HuH-7.5 (cell line): ENCODE measurements at regions not wholly inside any gene's neighbourhood (a gene's known extent, or its start where the extent isn't known, plus 50 kb on each side); places are given as distances from the start of the nearest gene placed in this dataset.
"Not testable (repeated sequence)": the region's sequence is repeated elsewhere in the genome, so short reads cannot be mapped to it uniquely, and the experiment has no call there.

Experiments used
- DNase-seq: peaks from one replicate; pipeline ENCODE4 v3.0.0; 2011; ENCODE audit warnings: low spot score

- no peak for DNase-seq
Observed at GRCh38 chr15:69601711-69602504, 149.3 kb downstream of the RPLP1 start.

- DNase-seq: no peak
Observed at GRCh38 chr15:69602921-69603320, 150.3 kb downstream of the RPLP1 start.

DNA sequence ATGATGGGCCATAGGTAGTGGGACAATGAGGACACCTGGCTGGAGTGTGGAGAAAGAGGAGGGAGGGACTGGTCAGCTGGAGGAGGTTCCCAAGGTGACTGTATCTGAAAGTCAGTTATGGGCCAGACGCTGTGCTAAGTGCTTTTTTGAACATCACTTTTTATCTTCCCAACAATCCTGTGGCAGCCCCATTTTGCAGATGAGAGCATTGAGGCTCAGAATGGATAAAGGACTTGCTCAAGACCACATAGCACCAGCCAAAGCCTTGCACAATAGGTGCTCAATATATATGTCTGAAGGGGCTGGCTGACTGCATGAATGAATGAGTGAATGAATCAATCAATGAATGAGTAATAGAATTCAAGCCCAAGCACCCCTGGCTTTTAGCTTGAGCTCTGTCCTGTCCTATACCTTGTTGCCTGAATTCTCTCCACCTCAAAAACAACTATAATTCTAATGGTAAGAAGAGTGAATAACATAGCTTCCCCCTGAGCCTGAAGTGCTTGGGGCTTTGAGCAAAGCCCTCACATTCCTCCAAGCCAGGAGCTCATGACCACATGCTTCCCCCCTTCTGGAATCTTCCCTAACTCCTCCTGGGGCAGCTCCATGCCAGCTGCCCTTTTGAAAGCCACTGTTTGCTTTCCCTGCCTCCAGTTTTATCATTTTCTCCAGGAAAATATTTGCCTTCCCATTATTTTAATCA, 150.9 kb downstream of the RPLP1 start:
- no peak for DNase-seq

GRCh38 chr15:69604072-69604411, 151.4 kb downstream of the RPLP1 start:
- no peak for DNase-seq

DNA sequence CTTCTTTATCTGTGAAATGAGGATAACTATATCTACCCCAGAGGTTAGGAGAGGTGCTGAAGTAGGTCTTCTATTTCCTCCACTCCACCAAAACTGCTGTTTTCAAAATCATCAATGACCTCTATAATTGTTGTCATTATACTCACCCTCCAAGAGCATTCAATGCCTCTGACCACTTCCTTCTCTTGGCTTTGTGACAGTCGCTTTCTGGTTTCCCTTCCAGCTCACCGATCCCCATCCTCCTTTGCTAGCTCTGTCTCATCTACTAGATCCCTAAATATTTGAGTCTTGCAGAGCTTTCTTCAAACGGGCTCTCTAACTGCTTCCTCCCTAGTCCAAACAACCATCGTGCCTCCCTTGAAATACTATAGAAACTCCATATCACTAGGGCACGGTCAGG, 153.5 kb downstream of the RPLP1 start:
- DNase-seq: no peak

- DNase-seq: no peak
Observed at GRCh38 chr15:69606921-69607500, 154.4 kb downstream of the RPLP1 start.

GRCh38 chr15:69608661-69609060, 156.0 kb downstream of the RPLP1 start:
- DNase-seq: no peak

- DNase-seq: no peak
Observed at GRCh38 chr15:69609176-69609575, 156.6 kb downstream of the RPLP1 start.

GRCh38 chr15:69609776-69610175, 157.2 kb downstream of the RPLP1 start:
- DNase-seq: no peak

- DNase-seq: no peak
Observed at GRCh38 chr15:69610277-69610676, 157.7 kb downstream of the RPLP1 start.

DNA sequence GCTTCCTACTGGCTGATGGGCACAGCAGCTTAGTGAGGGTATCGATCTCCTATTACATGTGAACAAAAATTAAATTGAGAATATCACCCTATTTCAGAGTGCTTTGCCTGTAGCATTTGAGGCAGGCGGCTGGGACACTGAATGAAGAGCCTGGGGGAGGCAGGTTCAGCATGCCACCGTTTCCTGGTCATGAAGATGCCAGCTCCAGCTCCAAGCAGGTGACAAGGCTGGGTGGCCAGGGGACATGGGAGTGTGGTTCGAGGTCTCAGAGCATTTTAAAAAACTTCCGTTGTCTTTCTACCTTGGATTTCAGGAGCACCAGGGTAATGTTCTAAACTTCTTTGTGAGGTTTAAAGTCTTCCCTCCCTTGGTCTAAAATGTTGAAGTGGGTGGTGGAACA, 158.2 kb downstream of the RPLP1 start:
- no peak for DNase-seq

- no peak for DNase-seq
Observed at GRCh38 chr15:69612112-69612511, 159.5 kb downstream of the RPLP1 start.

GRCh38 chr15:69613182-69613581, 160.6 kb downstream of the RPLP1 start:
- no peak for DNase-seq

DNA sequence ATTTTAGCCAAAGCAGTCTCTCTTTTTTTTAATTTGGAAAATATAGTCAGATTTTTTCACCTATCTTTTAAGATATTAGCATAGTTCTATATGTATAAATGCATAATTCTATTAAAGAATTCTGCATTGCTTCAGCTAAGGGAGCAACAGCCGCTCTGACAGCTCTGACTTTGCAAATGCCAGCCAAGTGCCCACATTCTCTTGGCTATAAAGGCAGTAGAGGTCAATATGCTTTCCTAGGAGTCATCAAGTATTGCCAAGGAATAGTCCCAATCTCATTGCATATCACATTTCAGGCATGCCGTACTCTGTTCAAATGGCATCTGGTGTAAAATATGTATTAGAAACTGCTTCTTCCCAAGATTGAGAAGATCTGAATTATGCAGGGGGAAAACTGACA, 161.4 kb downstream of the RPLP1 start:
- no peak for DNase-seq

- no peak for DNase-seq
Observed at GRCh38 chr15:69615736-69616135, 163.1 kb downstream of the RPLP1 start.

DNA sequence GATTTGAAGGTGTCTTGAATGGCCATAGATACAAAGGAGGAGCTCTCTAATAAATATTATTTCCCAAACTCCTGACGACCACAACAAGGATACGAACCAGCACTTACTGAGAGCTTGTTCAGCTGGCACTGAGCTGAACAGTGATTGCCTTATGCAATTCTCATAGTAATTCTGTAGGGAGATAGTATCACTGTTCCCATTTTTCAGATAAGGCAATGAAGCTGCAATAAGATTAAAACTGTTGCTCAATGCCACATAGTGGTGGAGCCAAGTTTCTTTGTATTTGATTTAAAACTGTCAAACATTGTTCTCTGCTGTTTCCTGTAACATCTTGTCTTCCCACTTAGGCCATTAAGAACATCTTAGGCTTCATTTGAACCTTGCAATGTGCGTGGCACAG, 163.9 kb downstream of the RPLP1 start:
- no peak for DNase-seq

DNA sequence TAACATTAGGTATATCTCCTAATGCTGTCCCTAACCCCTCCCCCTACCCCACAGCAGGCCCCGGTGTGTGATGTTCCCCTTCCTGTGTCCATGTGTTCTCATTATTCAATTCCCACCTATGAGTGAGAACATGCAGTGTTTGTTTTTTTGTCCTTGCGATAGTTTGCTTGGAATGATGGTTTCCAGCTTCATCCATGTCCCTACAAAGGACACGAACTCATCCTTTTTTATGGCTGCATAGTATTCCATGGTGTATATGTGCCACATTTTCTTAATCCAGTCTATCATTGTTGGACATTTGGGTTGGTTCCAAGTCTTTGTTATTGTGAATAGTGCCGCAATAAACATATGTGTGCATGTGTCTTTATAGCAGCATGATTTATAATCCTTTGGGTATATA, 164.5 kb downstream of the RPLP1 start:
- not testable (repeated sequence) for DNase-seq

DNA sequence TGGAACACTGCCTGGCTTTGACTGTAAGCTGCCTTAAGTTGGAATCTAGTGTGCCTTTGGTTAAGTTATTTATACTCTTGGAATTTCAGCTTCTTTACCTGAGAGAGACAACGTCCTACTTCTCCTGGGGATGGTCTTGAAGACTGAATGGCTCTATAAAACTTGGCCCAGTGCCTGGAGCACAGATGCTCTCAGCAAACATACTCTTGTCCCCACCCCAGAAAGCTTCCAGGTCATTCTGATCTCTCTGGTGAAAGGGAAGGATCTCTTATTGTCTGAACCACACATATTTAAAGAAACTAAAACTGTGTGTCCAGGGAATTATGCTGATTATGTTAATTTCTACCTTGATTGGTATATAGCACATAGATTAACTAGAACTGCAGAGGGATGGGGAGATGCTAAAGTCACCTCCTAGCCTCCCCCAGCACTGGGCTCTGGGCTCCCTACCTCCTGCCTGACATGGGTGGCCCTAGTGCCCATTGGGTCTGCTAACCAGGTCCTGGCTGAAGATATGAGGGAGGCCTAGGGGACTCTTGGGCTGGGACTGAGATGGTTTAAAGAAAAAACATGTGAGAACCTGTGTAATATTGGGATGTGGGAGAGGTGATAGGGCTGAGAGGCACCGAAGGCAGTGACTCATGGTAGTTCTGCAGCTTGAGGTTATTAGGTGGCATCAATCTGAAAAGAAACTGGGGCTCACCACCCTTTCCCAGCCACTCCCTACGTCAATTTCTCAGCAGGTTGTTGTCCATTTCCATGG, 171.0 kb downstream of the RPLP1 start:
- no peak for DNase-seq

DNA sequence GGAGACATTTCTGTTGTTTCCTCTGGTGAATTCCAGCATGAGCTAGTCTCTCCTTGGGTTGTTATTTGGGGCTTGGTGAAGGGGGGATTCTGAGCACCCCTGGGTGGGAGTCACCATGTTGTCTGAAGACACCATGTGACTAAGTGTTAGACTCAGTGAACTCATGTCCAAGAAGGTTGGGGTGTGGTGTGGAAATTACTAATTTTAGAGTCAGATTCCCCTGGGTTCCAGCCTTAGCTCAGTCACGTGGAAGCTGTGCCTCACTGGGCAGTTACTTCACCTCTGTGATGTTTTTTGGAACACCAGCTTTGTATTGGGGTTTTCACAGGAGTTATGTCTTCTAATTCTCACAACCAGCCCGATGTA, 171.5 kb downstream of the RPLP1 start:
- DNase-seq: no peak

GRCh38 chr15:69624816-69625215, 172.2 kb downstream of the RPLP1 start:
- DNase-seq: no peak

GRCh38 chr15:69625328-69625727, 172.7 kb downstream of the RPLP1 start:
- DNase-seq: no peak
